ENCODE measurements at regions not wholly inside any gene's neighbourhood (a gene's known extent, or its start where the extent isn't known, plus 50 kb on each side); places are given as distances from the start of the nearest gene placed in this dataset.

DNA sequence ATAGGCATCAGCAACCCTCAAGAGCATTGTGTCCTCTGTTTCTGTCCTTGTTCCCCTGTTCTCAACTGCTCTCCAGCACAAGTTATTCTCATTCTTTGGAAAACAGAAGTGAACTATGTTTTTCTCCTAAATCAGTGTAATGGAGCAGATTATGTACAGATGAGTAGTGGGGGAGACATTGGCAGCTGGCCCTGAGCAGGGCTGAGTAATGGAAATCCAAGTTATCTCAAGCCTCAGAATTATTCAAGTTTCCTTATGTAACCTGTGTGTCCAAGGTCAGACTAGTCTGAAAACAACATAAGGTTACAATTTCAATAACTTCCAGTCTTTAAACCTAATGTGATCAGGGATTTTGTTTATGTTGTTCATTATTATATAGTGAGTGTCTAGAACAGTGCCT lies 116.1 kb upstream of the FUT8 start:
- DNase-seq = no peak
- intact Hi-C loops (cut with DNase I) = no loop called here

DNA sequence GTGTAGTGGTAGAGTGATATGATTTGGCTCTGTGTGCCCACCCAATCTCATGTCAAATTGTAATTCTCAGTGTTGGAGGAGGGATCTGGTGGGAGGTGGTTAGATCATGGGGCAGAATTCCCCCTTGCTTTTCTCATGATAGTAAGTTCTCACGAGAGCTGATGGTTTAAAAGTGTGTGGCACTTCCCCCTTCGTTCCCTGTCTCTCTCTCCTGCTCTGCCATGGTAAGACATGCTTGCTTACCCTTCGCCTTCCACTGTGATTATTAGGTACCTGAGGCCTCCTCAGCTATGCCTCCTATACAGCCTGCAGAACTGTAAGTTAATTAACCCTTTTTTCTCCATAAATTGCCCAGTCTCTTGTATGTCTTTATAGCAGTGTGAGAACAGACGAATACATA lies 115.7 kb upstream of the FUT8 start:
- intact Hi-C loops (cut with DNase I) = no loop called here
- DNase-seq = no peak

DNA sequence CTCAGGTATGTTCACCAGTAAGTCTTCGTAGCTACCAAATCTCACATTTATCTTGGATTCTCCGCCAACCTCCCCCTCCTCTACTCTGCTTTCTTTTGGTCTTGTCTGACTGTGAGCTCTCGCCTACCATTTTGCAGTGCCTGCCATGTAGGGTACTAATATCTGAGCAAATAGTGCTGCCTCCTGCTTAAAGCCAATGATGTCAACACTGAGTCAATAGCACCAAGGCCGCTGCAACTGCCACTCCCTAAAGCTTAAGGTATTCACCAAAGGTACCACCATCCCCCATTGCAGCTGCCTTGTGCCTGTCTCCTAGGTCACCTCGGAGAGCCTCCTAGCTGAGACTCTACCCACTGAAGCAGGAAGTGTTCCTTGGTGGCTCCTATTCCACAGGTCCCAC lies 114.8 kb upstream of the FUT8 start:
- intact Hi-C loops (cut with DNase I) = no loop called here

DNA sequence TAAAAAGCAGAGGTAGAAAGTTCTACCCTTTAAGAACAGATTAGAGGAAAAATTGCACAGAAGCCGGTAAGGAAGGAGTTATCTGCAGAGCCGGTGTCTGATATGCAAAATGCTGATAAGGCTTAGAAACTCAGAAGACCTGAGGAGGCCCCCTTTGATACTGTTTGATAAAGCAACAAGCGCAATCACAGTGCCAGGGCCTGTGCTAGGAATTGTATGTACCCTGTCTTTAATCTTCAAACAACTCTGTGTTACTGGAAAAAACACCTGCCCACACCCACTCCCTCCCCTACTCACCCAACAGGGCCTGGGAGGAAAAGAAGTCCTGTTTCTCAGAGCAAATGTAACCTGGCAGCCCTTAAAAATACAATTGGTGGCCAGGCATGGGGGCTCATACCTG lies 112.7 kb upstream of the FUT8 start:
- DNase-seq = no peak
- intact Hi-C loops (cut with DNase I) = no loop called here

More for the DNA sequence above, 114.8 kb upstream of the FUT8 start:
- DNase-seq = no peak

DNA sequence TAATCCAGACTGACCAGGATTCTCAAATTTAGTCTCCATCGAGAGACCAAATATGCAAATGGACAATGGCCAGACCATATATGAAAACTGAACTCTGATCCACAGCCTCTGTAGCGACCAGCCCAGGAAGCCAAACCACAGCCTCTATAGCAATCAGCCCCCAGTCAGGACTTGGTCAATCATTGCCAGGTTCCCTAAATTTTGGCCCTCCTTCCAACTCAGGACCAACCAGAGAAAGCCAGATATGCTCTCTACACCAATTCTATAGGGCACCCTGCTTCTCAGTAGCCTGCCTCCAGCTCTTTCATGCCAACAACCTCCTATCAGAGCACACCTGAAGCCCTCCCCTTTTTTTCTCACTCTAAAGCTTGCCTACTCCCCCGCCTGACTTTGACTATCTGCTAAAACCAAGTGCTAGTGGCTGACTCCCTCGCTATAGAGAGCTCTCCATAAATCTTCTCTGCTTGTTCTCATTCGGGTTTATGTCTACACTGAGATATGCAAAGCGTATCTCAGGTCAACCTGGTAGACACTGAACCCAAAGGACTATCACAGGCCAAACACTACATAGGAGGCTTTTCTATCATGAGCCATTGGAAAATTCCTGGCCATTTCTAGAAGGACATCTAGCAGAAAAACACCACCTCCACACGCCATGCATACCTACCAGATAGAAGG lies 110.5 kb upstream of the FUT8 start:
- intact Hi-C loops (cut with DNase I) = no loop called here
- no peak for DNase-seq

DNA sequence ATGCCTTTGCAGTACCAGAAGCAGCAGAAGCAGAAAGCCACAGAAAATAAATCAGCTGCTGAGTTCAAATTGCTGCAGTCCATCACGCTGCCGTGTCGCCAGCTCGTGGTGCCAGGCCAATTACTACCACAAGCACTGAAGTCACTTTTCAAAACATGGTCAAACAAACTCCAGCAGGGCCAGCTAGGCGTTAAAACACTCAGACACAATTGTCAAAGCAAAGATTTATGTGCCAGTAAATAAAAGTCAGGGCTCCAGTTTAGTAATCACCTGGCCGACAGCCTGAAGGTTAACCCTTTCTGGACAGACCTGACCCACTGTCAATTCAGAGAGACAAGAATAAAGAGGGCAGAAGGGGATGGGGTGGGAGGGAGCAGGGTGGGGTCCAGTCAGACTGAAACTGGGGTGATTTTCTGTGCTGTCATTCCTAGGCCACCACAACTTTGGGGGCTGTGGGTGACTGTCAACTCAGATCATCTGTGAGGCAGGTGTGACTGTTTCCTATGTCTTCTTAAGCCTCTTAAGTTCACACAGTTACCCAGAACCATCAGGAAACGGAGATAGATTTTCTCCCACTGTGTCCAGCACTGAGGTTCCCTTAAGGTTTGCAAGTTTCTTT lies 109.8 kb upstream of the FUT8 start:
- peak in 3 of 42 donors; percentile 27 to 43 (median 36) for DNase-seq
- intact Hi-C loops (cut with DNase I) = no loop called here

DNA sequence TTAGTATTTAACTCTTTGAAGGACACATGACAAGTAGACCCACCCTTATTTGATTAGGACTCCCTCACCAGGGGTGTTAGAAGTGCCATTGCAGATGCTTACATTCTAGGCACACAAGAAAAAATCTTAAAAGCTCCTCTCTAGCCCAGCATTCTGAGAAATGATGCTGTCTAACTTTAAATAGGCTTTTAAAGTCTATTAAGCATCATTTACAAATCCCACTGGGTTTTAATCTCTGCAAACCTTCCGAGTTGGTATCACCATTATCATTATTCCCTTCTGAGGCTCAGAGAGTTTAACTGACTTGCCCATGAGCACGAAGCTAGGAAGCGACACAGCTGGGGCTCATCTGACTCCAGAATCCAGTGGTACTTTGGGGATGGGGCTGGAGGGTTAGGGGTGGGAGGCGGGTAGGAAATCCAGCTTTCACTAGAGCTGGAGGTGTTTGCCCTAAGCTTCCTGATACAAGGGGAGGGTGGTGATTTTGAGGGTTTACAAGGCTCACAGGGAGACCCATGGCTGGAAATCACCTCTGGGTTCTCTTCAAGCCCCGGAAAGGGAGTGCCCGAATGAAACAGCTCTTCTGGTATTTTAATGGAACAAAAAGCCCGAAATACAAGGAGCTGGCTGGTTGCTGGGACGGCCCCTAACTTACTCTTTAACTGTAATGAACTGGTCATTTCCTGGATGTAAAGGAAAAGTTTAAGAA lies 109.2 kb upstream of the FUT8 start:
- no peak for DNase-seq
- intact Hi-C loops (cut with DNase I) = no loop called here

DNA sequence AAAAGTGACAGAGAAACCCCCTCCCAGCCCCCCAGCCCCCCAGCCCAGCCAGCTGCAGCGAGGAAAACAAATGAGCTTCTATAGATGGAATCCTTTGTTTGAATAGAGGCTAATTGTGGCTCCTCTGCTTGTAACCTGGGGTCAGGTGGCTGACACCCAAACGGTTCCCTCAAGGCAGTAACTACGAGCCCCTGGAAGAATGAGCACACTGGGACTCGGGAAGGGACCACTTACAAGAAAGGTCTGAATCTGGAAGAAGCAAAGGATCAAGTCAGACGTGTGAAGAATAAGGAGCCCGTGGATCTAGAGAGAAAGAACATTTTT lies 108.7 kb upstream of the FUT8 start:
- DNase-seq = no peak
- intact Hi-C loops (cut with DNase I) = no loop called here

DNA sequence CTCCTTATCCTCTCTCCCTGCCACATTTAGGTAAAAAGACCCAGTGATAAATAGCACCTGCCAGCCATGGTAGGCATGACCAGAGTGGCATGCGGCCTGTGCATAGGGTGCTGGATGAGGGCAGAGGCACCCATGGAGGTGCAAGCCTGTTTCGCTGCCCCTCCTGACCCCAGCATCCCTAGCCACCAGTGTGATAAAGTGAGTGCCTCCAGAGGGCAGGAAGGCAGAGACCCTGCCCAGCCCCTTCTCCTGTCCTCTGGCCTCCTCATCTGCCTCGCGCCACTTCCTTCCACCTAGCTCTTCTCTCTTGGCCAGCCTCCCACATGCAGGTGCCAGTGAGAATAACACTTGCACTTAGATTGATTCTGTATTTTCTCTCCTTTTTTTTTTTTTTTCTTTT lies 108.3 kb upstream of the FUT8 start:
- intact Hi-C loops (cut with DNase I) = no loop called here
- DNase-seq = no peak

DNA sequence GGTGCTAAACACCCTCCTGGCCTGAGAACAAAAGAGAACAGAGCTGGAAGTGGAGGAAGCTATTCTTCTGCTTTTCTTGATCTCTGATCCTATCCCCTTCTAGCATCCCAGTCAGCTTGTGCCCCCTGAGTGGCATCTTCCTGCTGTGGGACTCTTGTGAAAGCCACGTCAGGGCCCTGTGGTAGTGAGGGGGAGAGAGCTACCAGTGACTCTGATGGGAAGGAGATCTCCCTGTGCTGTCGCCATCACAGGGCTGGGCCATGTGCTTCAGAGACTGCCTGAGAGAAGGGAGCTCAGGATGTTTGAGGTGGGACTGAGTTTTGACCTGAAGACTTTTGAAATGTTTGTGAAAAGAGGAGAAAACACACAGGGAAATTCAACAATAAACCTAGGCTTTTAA lies 107.6 kb upstream of the FUT8 start:
- intact Hi-C loops (cut with DNase I) = no loop called here
- DNase-seq = no peak

DNA sequence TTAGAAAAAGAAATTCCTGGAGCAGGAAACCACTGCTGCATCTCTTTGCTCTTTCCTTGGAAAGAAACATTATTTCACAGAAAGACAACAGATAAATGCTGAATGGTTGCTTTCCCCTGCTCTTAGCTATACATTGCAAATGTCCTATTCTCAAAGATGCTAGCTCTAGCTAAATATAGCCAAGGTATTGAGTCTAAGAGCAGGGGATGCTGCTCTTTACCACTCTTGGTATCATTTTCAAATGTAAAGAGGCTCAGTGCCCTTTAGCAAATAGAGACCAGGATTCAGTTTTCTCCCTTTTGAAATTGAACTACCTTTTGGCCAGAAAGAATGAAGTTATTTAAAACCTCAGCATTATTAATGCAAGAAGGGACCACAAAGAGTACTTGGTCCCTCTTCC lies 104.0 kb upstream of the FUT8 start:
- intact Hi-C loops (cut with DNase I) = no loop called here
- DNase-seq = no peak

DNA sequence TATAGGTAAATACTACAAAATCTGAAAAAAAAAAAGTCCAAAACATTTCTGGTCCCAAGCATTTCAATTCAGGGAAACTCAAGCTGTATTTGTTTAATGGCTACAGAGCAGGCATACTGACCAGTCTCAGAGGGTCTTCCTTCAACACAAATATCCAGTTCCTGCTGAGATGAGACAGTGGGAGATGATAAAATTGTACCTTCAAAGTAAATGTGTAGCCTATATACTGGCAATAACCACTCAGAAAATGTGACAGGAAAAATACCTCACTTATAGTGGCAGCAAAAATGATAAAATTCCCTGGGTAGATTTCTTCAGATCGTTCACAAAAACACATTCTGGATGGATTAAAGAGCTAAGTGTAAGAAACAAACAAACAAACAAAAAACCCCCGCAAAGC lies 102.0 kb upstream of the FUT8 start:
- no peak for DNase-seq
- intact Hi-C loops (cut with DNase I) = no loop called here

DNA sequence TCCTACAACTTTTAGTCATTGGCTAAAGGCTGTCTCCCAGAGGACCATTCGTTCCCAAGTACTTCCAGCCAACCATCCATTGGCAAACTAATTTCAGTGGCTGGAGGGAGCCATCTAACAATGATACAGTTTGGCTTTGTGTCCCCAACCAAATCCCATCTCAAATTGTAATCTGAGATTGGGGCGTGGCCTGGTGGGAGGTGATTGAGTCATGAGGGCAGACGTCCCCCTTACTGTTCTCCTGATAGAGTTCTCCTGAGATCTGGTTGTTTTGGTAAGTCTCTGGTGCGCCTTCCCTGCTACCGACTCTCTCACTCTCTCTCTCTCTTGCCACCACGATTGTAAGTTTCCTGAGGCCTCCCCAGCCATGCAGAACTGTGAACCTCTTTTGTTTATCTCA lies 99.7 kb upstream of the FUT8 start:
- no peak for DNase-seq
- intact Hi-C loops (cut with DNase I) = no loop called here

DNA sequence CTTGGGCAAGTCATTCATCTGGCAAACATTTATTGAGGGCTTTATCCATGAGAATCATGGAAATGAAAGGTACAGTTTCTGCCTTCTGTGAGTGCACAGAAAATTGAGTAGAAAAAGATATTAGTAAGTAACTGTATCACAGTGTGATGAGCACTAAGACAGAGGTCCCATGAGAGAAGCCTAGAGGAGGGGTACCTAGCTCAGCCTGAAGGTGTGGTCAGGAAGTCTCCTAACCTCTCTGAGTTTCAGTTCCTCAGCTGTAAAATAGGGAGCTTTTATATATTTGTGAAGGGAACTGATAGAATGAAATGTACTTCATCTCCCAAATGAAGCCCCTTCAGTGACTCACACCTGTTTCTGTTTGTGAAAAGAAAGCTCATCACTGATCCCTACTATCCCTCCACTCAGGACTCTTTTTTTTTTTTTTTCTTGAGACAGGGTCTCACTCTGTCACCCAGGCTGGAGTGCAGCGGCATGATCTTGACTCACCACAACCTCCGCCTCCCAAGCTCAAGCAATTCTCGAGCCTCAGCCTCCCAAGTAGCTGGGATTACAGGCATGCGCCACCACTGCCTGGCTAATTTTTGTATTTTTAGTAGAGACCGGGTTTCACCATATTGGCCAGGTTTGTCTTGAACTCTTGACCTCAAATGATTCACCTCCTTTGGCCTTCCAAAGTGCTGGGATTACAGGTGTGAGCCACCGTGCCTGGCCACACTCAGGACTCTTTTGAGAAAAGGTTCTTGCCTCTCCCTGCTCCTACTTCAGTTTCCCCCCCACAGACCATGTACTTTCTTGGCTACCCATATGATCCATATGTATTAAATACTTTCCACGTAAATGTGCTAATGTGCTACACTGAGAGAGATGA lies 93.7 kb upstream of the FUT8 start:
- intact Hi-C loops (cut with DNase I) = no loop called here
- DNase-seq = no peak

DNA sequence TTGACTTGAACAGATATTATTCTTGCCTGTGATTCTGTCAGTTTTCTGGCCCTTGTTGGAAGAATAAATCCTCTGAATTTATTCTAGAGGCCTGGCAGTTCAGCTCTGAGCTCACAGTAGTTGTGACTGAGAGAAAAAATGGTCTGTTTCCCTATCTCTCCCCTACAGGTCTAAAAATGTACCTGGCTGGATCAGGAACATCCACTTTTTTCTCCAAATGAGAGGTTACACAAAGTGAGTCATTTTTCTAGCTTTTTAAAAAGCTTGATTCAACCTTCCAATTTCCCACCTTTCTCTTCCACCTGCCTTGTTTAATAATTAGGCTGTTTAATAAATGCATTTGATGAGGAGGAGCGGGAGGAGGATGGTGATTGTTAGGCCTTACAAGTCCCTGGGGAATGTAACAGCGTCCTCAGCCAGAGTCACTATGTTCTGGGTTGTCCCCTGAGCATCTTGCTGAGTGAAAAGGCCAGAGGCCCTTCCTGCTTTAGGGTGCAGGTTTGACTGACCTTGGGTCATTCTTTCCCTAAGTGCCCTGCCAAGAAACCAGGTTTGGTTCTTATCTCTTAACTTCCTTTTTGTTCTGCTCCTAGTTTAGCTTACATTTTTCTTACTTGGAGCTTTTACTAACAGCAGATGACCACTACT lies 91.7 kb upstream of the FUT8 start:
- intact Hi-C loops (cut with DNase I) = no loop called here
- DNase-seq = no peak

DNA sequence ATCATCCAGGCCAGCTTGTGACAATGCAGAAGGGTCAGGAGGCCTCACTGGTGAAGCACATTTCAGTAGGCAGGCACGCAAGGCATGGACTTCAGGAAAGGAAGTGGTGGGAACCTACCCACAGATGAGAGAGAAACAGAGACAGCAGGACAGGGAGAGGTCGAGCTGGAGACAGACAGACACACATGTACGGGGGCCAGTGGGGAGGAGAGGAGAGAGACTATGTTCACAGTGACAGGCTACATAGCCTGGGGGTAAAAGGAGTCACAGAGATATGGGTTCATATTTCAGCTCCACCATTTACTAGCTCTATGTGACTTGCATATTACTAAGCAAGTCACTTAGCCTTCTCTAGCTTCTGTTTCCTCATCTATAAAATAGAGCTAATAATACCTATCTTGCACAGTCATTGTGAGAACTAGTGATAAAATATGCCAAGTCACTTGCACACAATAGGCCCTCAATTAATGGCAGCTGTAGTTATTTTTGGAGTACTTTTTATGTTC lies 91.1 kb upstream of the FUT8 start:
- DNase-seq = no peak
- intact Hi-C loops (cut with DNase I) = no loop called here

DNA sequence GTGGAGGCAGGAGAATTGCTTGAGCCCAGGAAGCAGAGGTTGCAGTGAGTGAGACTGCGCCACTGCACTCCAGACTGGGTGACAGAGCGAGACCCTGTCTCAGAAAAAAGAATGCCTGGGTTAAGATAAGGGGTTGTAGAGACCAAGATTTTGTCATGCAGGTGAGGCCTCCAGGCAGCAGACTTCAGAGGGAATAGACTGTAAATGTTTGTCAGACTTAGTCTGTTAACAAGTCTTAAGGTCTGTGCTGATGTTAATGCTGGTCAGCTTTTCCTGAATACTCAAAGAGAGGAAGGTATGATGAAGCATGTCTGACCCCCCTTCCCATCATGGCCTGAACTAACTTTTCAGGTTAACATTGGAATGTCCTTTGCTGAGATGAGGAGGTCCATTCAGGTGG lies 83.0 kb upstream of the FUT8 start:
- intact Hi-C loops (cut with DNase I) = no loop called here
- no peak for DNase-seq

DNA sequence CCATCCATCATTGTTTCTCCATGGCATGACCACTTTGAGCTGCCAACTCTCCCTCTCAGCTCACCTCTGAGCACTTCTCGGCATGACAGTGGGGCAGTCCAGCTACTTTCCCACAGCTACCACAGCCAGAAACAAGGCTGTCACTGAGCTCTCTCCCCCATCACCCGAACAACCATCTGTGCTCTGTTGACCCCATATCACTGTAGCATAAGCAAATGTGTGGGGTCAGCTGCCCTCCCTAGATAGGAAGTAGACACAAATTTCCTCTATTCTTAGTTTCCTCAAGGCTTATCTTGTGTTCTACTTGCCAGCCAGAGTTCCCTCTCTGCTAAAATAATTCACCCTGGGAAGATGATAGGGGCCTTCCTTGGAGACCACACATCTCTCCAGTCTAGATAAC lies 82.6 kb upstream of the FUT8 start:
- intact Hi-C loops (cut with DNase I) = no loop called here
- no peak for DNase-seq

DNA sequence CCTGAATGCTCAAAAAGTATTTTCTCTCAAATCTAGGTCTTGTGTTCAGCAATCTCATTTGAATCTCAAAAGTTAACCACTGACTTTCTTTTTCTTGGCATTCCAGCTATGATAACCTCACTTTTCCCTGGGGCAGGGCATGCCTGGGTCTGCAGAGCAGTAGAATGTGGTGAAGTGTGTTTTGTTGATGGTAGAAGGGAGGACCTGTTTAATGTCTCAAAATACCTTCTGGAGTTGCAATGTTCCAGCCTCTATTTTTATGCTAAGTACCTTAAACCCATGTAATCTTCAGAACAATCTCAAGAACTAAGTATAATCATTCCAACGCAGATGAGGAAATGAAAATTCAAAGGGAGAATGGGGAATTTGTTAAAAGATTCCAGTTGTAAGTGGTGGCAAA lies 82.1 kb upstream of the FUT8 start:
- intact Hi-C loops (cut with DNase I) = no loop called here
- no peak for DNase-seq

Measured in head of caudate nucleus (tissue), 42 donors.